ENCODE measurements at regions not wholly inside any gene's neighbourhood (a gene's known extent, or its start where the extent isn't known, plus 50 kb on each side); places are given as distances from the start of the nearest gene placed in this dataset.

GRCh38 chr13:105259426-105259825 is 1276.0 kb downstream of the EFNB2 start:
- Histone ChIP-seq H2BK15ac (ENCODE audit: low read depth, low read length) (no peak overlapping the region), H4K20me1 (ENCODE audit: insufficient read depth, low read length) (no peaks in the 10 kb centered on the region), H4K5ac (ENCODE audit: low read depth, low read length) (no peak overlapping the region), H3K79me1 (ENCODE audit: low read depth in 1 of 2, low read length in 2 of 2) (no peaks in the 10 kb centered on the region), H3K4me2 (ENCODE audit: low read depth, low read length) (no peak overlapping the region), H3K9ac (ENCODE audit: low read depth, low read length) (no peak overlapping the region), H2AK9ac (replicated peaks; ENCODE audit: low read depth, low read length, poor library complexity) (no peak overlapping the region), H4K8ac (ENCODE audit: low read depth in 2 of 2, low read length in 2 of 2) (no peak overlapping the region), H3K36me3 (ENCODE audit: control insufficient read depth, insufficient read depth, low read length) (no peaks in the 10 kb centered on the region), H3K23ac (ENCODE audit: low read depth, low read length) (no peak overlapping the region), H3K27ac (ENCODE audit: insufficient read depth, low read length) (no peak overlapping the region), H3K14ac (replicated peaks; ENCODE audit: low read depth, low read length) (no peak overlapping the region), H2BK5ac (ENCODE audit: low read depth, low read length, poor library complexity, severe bottlenecking) (no peak overlapping the region), H3K4me3 (ENCODE audit: insufficient read depth, low read depth, low read length) (no peak overlapping the region), H4K91ac (ENCODE audit: insufficient read depth, low read depth, low read length) (no peak overlapping the region), H3K56ac (ENCODE audit: extremely low read depth, insufficient read depth, low read length) (no peak overlapping the region), H3K9me3 (ENCODE audit: control insufficient read depth, insufficient read depth, low read length) (no peaks in the 10 kb centered on the region), H2AFZ (replicated peaks; ENCODE audit: low read length, poor library complexity) (no peak overlapping the region), H2AK5ac (ENCODE audit: low read depth, low read length) (no peak overlapping the region), H3K4ac (ENCODE audit: low read depth, low read length) (no peak overlapping the region), H2BK20ac (ENCODE audit: low read depth, low read length) (no peak overlapping the region), H2BK120ac (ENCODE audit: low read depth, low read length) (no peak overlapping the region), H3K4me1 (ENCODE audit: control insufficient read depth, insufficient read depth, low read length) (no peaks in the 10 kb centered on the region), H3K9me1 (ENCODE audit: insufficient read depth, low read length) (no peaks in the 10 kb centered on the region), H3K27me3 (ENCODE audit: control insufficient read depth, insufficient read depth, low read length) (no peaks in the 10 kb centered on the region), H3K18ac (ENCODE audit: low read depth, low read length) (no peak overlapping the region)
- intact Hi-C loops (cut with micrococcal nuclease) (loop anchor here (10.0 kb wide), 1 partner anchor 1905 kb away; no protein-coding TSS in a partner anchor), dilution Hi-C loops (cut with HindIII; ENCODE audit: low sequenced_read_pairs, unreplicated experiment) (no loop called here), in situ Hi-C loops (cut with MboI; ENCODE audit: low sequenced_read_pairs) (no loop called here)
- POLR2A ChIA-PET (ENCODE audit: unreplicated experiment): no interaction called here
- DNase-seq (no peak), ATAC-seq (ENCODE audit: low read depth) (no peak)
- CTCF ChIA-PET: interaction anchor here (0.6 kb wide), 3 partner anchors 226 to 964 kb away, joined by 3 read pairs; no protein-coding TSS in a partner anchor
- no CpG with 5 or more reads among the region's 6 CpGs for WGBS, 2 experiments (ENCODE audit: extremely low coverage in 2 of 2, insufficient read length in 1 of 2)
- TF ChIP-seq CTCF (conservative IDR thresholded peaks at IDR 0.05; ENCODE audit: low read depth, low read length) (no peak), RAD21 (IDR thresholded peaks at IDR 0.05; ENCODE audit: low read length) (no peak), NFE2L2 (IDR thresholded peaks at IDR 0.05; ENCODE audit: low read depth, low read length) (no peak)
- TF ChIP-seq, protein P1, sequence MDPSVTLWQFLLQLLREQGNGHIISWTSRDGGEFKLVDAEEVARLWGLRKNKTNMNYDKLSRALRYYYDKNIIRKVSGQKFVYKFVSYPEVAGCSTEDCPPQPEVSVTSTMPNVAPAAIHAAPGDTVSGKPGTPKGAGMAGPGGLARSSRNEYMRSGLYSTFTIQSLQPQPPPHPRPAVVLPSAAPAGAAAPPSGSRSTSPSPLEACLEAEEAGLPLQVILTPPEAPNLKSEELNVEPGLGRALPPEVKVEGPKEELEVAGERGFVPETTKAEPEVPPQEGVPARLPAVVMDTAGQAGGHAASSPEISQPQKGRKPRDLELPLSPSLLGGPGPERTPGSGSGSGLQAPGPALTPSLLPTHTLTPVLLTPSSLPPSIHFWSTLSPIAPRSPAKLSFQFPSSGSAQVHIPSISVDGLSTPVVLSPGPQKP (IDR thresholded peaks at IDR 0.05; ENCODE audit: borderline replicate concordance, low read depth, low read length): no peak
- BruUV-seq (replicated peaks): no TSS peak

All from IMR-90 (cell line).